HG02571 (cell line): ENCODE measurements at regions not wholly inside any gene's neighbourhood (a gene's known extent, or its start where the extent isn't known, plus 50 kb on each side); places are given as distances from the start of the nearest gene placed in this dataset.

Source experiments
- ATAC-seq: cut with Tn5 transposase; IDR thresholded peaks from one replicate; pipeline ENCODE4 v1.9.1; 2021; ENCODE audit warnings: mild to moderate bottlenecking, moderate library complexity; ENCODE audit not compliant: unreplicated experiment

- ATAC-seq: no peak
These were observed 270.5 kb downstream of the DMRT2 start for GRCh38 chr9:1320607-1321195.

- ATAC-seq: no peak
These were observed 277.3 kb downstream of the DMRT2 start for GRCh38 chr9:1327467-1327866.

GRCh38 chr9:1328341-1328740 is 278.2 kb downstream of the DMRT2 start:
- no peak for ATAC-seq

GRCh38 chr9:1331546-1332038 is 281.4 kb downstream of the DMRT2 start:
- no peak for ATAC-seq

GRCh38 chr9:1332156-1332555 is 282.0 kb downstream of the DMRT2 start:
- no peak for ATAC-seq

- no peak for ATAC-seq
These were observed 285.0 kb downstream of the DMRT2 start for GRCh38 chr9:1335174-1335573.

- ATAC-seq: no peak
These were observed 287.0 kb downstream of the DMRT2 start for GRCh38 chr9:1337169-1337568.

- ATAC-seq: no peak
These were observed 290.2 kb downstream of the DMRT2 start for GRCh38 chr9:1340390-1340789.

GRCh38 chr9:1353291-1353690 is 303.1 kb downstream of the DMRT2 start:
- ATAC-seq: no peak

GRCh38 chr9:1354086-1354485 is 303.9 kb downstream of the DMRT2 start:
- no peak for ATAC-seq

- no peak for ATAC-seq
These were observed 304.4 kb downstream of the DMRT2 start for GRCh38 chr9:1354606-1355005.

- no peak for ATAC-seq
These were observed 305.5 kb downstream of the DMRT2 start for GRCh38 chr9:1355656-1356055.

- no peak for ATAC-seq
These were observed 312.7 kb downstream of the DMRT2 start for GRCh38 chr9:1362845-1363244.

- ATAC-seq: no peak
These were observed 316.1 kb downstream of the DMRT2 start for GRCh38 chr9:1366276-1366675.

- no peak for ATAC-seq
These were observed 319.1 kb downstream of the DMRT2 start for GRCh38 chr9:1369297-1369696.

- no peak for ATAC-seq
These were observed 323.3 kb downstream of the DMRT2 start for GRCh38 chr9:1373445-1373844.

- no peak for ATAC-seq
These were observed 333.8 kb downstream of the DMRT2 start for GRCh38 chr9:1383899-1384455.

GRCh38 chr9:1384816-1385215 is 334.7 kb downstream of the DMRT2 start:
- no peak for ATAC-seq

GRCh38 chr9:1386420-1386819 is 336.3 kb downstream of the DMRT2 start:
- no peak for ATAC-seq

GRCh38 chr9:1388216-1388615 is 338.1 kb downstream of the DMRT2 start:
- no peak for ATAC-seq

- no peak for ATAC-seq
These were observed 350.8 kb downstream of the DMRT2 start for GRCh38 chr9:1400983-1401382.

GRCh38 chr9:1404940-1405339 is 354.8 kb downstream of the DMRT2 start:
- ATAC-seq: no peak

GRCh38 chr9:1411826-1412225 is 361.7 kb downstream of the DMRT2 start:
- no peak for ATAC-seq
